ENCODE measurements at regions not wholly inside any gene's neighbourhood (a gene's known extent, or its start where the extent isn't known, plus 50 kb on each side); places are given as distances from the start of the nearest gene placed in this dataset.

DNA sequence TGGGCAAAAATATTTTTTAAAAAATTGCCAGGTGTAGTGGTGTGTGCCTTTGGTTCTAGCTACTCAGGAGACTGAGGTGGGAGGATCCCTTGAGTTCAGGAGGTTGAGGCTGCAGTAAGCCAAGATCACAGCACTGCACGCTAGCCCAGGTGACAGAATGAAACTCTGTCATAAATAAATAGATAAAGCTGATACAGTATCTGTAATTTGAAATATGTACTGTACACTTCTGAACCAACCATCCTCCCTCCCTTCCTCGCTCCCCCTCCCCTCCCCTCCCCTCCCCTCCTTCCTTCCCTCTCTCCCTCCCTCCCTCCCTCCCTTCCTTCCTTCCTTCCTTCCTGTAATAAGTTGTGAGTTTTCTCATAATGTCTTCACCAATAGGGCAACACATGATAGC, 208.4 kb upstream of the RBFOX1 start:
- no peak for DNase-seq
- Histone ChIP-seq H3K4me3 (no peak overlapping the region), H3K4me1 (no peaks in the 10 kb centered on the region), H3K36me3 (no peaks in the 10 kb centered on the region), H3K9ac (ENCODE audit: low read depth in 2 of 2, low read length in 2 of 2) (no peak overlapping the region), H3K27ac (no peak overlapping the region), H3K27me3 (no peaks in the 10 kb centered on the region), H3K9me3 (no peaks in the 10 kb centered on the region)
- TF ChIP-seq, protein P1, sequence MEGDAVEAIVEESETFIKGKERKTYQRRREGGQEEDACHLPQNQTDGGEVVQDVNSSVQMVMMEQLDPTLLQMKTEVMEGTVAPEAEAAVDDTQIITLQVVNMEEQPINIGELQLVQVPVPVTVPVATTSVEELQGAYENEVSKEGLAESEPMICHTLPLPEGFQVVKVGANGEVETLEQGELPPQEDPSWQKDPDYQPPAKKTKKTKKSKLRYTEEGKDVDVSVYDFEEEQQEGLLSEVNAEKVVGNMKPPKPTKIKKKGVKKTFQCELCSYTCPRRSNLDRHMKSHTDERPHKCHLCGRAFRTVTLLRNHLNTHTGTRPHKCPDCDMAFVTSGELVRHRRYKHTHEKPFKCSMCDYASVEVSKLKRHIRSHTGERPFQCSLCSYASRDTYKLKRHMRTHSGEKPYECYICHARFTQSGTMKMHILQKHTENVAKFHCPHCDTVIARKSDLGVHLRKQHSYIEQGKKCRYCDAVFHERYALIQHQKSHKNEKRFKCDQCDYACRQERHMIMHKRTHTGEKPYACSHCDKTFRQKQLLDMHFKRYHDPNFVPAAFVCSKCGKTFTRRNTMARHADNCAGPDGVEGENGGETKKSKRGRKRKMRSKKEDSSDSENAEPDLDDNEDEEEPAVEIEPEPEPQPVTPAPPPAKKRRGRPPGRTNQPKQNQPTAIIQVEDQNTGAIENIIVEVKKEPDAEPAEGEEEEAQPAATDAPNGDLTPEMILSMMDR (IDR thresholded peaks at IDR 0.05), result no peak
- intact Hi-C loops (cut with DNase I), result no loop called here

GRCh38 chr16:7116734-7117133, 215.9 kb upstream of the RBFOX1 start:
- Histone ChIP-seq H3K9me3 (no peaks in the 10 kb centered on the region), H3K27ac (no peak overlapping the region), H3K36me3 (no peaks in the 10 kb centered on the region), H3K27me3 (no peaks in the 10 kb centered on the region), H3K4me1 (no peaks in the 10 kb centered on the region), H3K4me3 (no peak overlapping the region), H3K9ac (ENCODE audit: low read depth in 2 of 2, low read length in 2 of 2) (no peak overlapping the region)
- intact Hi-C loops (cut with DNase I), result no loop called here
- TF ChIP-seq, protein P1 (IDR thresholded peaks at IDR 0.05), result no peak
- no peak for DNase-seq

DNA sequence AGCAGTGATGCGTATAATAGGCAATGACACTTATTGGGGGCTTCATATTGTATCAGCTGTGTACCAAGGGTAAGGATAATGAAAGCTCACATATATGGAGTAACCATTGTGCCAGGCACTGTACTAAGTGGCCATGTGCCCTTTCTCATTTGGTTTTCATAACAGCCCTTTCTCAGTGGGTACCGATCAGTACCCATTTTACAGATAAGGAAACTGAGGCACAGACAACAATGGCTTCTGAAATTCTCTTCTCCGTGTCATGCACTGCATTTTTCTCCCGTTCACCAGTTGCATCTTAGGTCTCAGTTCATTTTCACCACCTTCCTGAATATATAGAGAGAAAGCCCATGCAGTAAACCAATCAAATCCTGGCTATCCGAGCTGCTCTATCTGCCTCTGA, 216.7 kb upstream of the RBFOX1 start:
- H3K9me3 ChIP-seq, result no peaks in the 10 kb centered on the region
- no peak for DNase-seq
- H3K9ac ChIP-seq (ENCODE audit: low read depth in 2 of 2, low read length in 2 of 2), result no peak overlapping the region
- no peaks in the 10 kb centered on the region for H3K27me3 ChIP-seq
- no peak overlapping the region for H3K27ac ChIP-seq
- H3K36me3 ChIP-seq, result no peaks in the 10 kb centered on the region
- H3K4me1 ChIP-seq, result no peaks in the 10 kb centered on the region
- intact Hi-C loops (cut with DNase I), result no loop called here
- TF ChIP-seq, protein P1 (IDR thresholded peaks at IDR 0.05), result no peak
- H3K4me3 ChIP-seq, result no peak overlapping the region

GRCh38 chr16:7113949-7114348, 218.7 kb upstream of the RBFOX1 start:
- Histone ChIP-seq H3K4me1 (no peaks in the 10 kb centered on the region), H3K4me3 (no peak overlapping the region), H3K9ac (ENCODE audit: low read depth in 2 of 2, low read length in 2 of 2) (no peak overlapping the region), H3K27me3 (no peaks in the 10 kb centered on the region), H3K27ac (no peak overlapping the region), H3K9me3 (no peaks in the 10 kb centered on the region), H3K36me3 (no peaks in the 10 kb centered on the region)
- no peak for DNase-seq
- TF ChIP-seq, protein P1 (IDR thresholded peaks at IDR 0.05), result no peak
- intact Hi-C loops (cut with DNase I), result no loop called here

GRCh38 chr16:7113395-7113794, 219.2 kb upstream of the RBFOX1 start:
- Histone ChIP-seq H3K4me1 (no peaks in the 10 kb centered on the region), H3K9me3 (no peaks in the 10 kb centered on the region), H3K27me3 (no peaks in the 10 kb centered on the region), H3K4me3 (no peak overlapping the region), H3K9ac (ENCODE audit: low read depth in 2 of 2, low read length in 2 of 2) (no peak overlapping the region), H3K36me3 (no peaks in the 10 kb centered on the region), H3K27ac (no peak overlapping the region)
- intact Hi-C loops (cut with DNase I), result no loop called here
- no peak for DNase-seq
- TF ChIP-seq, protein P1 (IDR thresholded peaks at IDR 0.05), result no peak

DNA sequence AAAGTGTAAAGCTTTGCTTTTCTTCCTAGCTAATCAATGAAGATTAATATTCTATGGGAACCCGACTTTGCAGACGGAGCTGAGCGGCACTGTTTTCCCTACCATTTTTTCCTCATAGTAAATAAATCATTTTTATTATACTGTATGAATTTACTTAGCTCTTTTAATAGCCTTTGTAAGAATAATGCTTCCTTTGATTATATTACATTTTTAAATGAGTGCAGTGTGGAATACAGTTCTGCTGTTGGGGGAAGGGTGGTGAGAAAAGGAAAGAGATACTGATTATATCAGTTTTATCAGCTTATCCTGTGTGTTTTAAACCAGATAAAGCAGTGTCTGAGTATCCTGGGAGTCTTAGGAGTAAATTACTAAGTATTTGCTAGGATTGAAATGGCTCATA, 221.4 kb upstream of the RBFOX1 start:
- DNase-seq, result no peak
- no peak overlapping the region for H3K27ac ChIP-seq
- H3K4me1 ChIP-seq, result no peaks in the 10 kb centered on the region
- TF ChIP-seq, protein P1 (IDR thresholded peaks at IDR 0.05), result no peak
- H3K9ac ChIP-seq (ENCODE audit: low read depth in 2 of 2, low read length in 2 of 2), result no peak overlapping the region
- H3K36me3 ChIP-seq, result no peaks in the 10 kb centered on the region
- no peaks in the 10 kb centered on the region for H3K27me3 ChIP-seq
- H3K9me3 ChIP-seq, result no peaks in the 10 kb centered on the region
- intact Hi-C loops (cut with DNase I), result no loop called here
- H3K4me3 ChIP-seq, result no peak overlapping the region

Data from colonic mucosa (tissue), 4 donors.